Fibroblast of pulmonary artery (primary cell): ENCODE measurements at regions not wholly inside any gene's neighbourhood (a gene's known extent, or its start where the extent isn't known, plus 50 kb on each side); places are given as distances from the start of the nearest gene placed in this dataset.
"Not testable (repeated sequence)": the region's sequence is repeated elsewhere in the genome, so short reads cannot be mapped to it uniquely, and the experiment has no call there.

Experiments used
- DNase-seq: peaks from one replicate; pipeline ENCODE4 v3.0.0-alpha.2; 2010; ENCODE audit warnings: low read depth
- H3K4me3 ChIP-seq: replicated peaks from 2 replicates; pipeline ENCODE4 v1.5.1; 2011; ENCODE audit warnings: low read depth, mild to moderate bottlenecking, control low read depth, low read length, moderate library complexity
- CTCF ChIP-seq: IDR thresholded peaks from 2 replicates; pipeline ENCODE4 v1.5.1; 2011; ENCODE audit warnings: mild to moderate bottlenecking, control low read depth, low read length, inconsistent platforms; ENCODE audit errors: missing control alignments

DNA sequence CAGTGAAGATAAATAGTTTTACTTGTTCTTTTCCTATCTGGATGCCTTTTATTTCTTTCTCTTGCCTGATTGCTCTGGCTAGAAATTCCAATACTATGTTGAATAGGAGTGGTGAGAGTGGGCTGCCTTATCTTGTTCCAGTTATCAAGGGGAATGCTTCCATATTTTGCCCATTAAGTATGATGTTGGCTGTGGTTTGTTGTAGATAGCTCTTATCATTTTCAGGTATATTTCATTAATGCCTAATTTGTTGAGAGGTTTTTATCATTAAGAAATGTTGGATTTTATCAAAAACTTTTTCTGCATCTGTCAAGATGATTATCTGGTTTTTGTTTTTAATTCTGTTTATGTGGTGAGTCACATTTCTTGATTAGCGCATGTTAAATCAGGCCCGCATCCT lies 655.8 kb downstream of the NUP35 start:
- no peak overlapping the region for H3K4me3 ChIP-seq
- TF ChIP-seq CTCF = no peak
- no peak for DNase-seq

DNA sequence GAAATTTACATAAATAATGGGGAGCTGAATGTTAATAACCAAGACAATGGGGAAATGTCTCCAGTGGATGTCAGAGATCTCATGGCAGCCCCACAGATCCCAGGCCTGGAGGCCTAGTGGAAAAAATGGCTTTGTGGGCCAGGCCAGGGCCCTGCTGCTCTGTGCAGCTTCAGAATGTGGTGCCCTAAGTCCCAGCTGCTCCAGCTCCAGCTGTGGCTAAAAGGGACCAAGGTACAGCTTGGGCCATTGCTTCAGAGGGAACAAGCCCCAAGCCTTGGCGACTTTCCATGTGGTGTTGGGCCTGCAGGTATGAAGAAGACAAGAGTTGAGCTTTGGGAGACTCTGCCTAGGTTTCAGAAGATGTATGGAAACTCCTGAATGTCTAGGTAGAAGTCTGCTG lies 658.2 kb downstream of the NUP35 start:
- no peak for TF ChIP-seq CTCF
- H3K4me3 ChIP-seq = no peak overlapping the region
- no peak for DNase-seq

GRCh38 chr2:183788796-183789195 lies 664.6 kb downstream of the NUP35 start:
- not testable (repeated sequence) for DNase-seq, H3K4me3 ChIP-seq

- not testable (repeated sequence) for H3K4me3 ChIP-seq
Observed at GRCh38 chr2:183792165-183792924, 668.1 kb downstream of the NUP35 start.

DNA sequence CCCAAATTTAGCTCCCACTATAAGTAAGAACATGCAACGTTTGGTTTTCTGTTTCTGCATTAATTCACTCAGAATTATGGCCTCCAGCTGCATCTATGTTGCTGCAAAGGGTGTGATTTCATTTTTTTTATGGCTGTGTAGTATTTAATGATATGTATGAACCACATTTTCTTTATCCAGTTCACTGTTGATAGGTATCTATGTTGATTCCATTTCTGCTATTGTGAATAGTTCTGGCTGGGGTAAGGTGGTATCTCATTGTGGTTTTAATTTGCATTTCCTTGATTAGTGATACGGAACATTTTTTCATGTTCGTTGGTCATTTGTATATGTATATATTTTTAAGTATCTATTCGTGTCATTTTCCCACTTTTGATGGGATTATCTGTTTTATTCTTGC lies 674.3 kb downstream of the NUP35 start:
- no peak for TF ChIP-seq CTCF
- no peak for DNase-seq
- no peak overlapping the region for H3K4me3 ChIP-seq

More at GRCh38 chr2:183792165-183792924, 668.1 kb downstream of the NUP35 start:
- DNase-seq = not testable (repeated sequence)

DNA sequence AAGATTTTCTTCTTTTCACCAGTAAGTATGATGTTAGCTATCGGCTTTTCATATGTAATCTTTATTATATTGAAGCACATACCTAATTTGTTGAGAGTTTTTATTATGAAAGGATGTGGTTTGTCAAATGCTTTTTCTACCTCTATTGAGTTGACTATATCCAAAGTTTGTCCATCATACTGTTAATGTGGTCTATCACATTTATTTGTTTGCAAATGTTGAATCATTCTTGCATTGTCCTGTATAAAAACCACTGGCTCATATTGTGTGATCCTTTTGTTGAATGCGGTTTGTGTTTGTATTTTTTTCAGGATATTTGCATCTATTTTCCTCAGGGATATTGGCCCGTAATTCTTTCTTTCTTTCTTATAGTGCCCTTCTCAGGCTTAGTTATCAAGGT lies 675.5 kb downstream of the NUP35 start:
- no peak for TF ChIP-seq CTCF

DNA sequence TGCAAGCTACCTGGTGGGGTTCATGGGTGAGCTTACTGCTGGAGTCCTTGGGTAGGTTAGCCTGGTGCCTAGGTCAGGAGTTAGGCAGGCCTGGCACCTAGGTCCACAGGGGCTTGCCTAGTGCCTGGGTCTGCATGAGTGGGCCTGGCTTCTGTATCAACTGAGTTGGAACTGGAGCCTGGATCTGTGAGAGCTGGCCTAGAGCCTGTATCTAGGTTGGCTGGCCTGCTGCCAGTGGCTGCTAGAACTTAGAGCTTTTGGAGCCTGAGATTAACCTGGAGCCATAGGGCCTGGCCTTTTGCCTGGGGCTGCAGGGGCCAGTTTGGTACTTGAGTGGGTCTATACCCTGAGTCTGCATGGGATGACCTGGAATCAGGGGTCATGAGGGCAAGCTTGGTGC lies 679.4 kb downstream of the NUP35 start:
- no peak overlapping the region for H3K4me3 ChIP-seq
- no peak for TF ChIP-seq CTCF
- DNase-seq = no peak

More for the DNA sequence above, 675.5 kb downstream of the NUP35 start:
- no peak overlapping the region for H3K4me3 ChIP-seq
- no peak for DNase-seq

DNA sequence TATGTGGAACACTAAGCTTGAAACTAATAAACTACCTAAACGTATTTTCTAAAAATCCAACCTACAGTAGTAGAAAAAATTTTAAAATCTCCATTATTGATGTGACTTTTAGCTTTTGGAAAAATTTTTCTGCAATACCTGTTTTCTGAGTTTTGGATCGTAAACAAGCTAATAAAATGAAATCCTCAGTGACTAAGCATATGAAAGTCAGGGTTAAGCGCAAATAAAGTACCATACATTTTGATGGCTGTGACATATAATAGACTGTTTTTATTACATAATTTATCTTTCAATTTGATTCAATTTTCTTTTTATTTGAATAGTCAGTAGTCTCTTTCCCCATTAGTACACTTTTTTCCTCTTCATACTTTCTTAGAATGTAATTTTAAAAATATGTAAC lies 683.6 kb downstream of the NUP35 start:
- no peak for TF ChIP-seq CTCF
- DNase-seq = no peak
- H3K4me3 ChIP-seq = no peak overlapping the region
